HG02970 (cell line): ENCODE measurements at regions not wholly inside any gene's neighbourhood (a gene's known extent, or its start where the extent isn't known, plus 50 kb on each side); places are given as distances from the start of the nearest gene placed in this dataset.

Source experiments
- ATAC-seq: cut with Tn5 transposase; IDR thresholded peaks from one replicate; pipeline ENCODE4 v1.9.1; 2021; ENCODE audit warnings: mild to moderate bottlenecking, moderate library complexity, moderate number of reproducible peaks; ENCODE audit not compliant: unreplicated experiment, low FRiP score

DNA sequence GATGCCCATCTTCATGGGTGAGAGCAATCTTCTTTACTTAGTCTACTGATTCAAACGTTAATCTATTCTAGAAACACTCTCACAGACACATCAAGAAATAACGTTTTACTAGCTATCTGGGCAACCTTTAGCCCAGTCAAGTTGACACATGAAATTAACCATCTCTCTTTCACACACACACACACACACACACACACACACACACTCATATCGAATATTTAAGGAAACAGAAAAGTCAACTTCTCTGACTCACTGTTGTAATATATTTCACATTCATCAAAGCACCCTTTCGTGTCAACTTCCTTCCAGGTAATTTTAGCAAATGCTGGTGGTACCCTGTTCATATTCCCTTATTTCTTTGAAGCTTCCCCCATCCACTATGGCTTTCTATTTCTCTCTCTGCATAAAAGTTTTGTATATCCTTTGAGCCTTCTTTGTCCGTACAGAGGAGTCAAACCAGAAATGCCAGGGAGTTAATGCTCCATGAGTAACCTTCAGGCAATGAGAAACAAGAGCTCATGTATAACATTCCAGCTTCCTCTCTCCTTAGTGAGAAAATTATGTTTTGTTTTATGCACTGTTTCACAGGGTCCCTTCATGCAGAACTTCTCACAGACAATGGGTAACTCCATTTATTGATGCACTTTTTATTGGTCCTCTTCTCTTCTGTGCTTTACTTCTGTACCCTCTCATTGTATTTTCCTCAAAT, 335.5 kb upstream of the CBLB start:
- ATAC-seq, result no peak

- no peak for ATAC-seq
Observed at GRCh38 chr3:106206146-106206545, 337.3 kb upstream of the CBLB start.

DNA sequence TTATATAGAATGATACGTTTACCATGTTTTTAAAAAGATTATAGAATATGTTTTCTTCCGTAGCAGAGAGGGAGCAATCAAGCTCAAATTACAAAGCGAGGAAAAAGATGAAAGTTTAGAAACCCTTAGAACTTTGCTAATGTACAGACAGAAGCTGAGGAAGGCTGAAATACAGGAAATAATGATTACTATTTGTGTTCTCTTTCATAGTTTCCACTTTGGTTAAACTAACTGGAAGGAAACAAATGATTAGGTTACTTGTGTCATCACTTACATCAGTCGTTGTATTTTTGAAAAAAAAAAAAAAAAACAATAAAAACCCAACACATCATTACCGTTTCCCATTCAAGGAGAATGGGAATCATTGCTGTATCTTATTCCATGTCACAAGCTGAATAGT, 337.8 kb upstream of the CBLB start:
- ATAC-seq, result no peak

DNA sequence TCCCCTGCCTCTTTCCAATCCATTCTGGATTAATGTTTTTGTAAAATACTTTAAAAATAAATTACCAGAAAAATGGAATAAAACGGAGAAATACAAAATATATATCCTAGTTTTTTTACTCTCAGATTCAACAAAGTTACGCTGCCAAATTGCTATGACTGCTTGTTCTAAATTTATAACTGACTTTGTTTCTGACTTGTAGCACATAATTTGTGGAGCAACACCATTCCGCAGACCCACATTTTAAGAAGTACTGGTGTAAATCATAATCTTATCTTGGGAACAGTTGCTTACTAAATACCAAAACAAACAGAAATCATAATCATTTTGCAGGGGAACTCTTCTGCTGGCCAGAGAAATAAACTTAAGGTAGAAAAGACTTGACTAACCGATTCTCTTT, 339.4 kb upstream of the CBLB start:
- ATAC-seq, result no peak

DNA sequence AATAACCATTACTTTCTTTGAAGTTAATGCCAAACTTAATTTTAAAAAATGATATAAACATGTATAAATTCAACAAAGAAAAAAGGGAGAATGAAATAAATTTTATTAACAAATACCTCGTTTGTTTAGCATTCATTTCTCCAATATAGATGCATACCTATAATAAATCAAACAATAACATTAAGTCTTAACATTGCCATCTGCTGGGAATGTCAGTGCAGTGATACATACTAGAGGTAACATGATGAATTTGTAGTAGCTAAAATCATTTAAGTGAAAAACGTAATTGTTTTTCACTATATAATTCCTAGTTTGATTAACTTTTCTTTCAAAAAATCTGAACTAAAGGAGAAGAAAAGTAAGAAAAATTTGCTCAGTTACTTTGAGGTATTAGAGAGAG, 340.2 kb upstream of the CBLB start:
- no peak for ATAC-seq

GRCh38 chr3:106209482-106209881, 340.7 kb upstream of the CBLB start:
- no peak for ATAC-seq

DNA sequence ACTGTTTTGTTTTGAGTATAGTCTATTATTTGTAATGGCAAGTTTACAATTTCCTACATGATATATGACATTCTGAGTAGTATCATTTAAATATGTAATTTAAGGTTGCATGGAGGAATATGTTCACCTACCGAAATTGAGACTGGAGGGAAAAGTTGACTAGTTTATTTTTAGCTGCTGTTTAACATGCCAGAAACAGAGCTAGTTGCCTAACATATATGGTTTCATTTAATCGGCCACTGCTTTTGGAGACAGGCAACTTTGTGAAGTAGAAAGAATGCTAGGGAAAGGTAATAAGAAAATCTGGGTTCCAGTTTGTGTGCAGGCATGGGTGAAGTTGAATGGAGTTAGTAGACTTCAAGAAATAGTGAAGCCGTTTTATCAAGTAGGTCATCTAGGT, 342.1 kb upstream of the CBLB start:
- no peak for ATAC-seq

- no peak for ATAC-seq
Observed at GRCh38 chr3:106212665-106213222, 343.9 kb upstream of the CBLB start.

- no peak for ATAC-seq
Observed at GRCh38 chr3:106213954-106214353, 345.1 kb upstream of the CBLB start.

GRCh38 chr3:106214641-106215040, 345.8 kb upstream of the CBLB start:
- no peak for ATAC-seq

- ATAC-seq, result no peak
Observed at GRCh38 chr3:106215047-106215446, 346.2 kb upstream of the CBLB start.

- ATAC-seq, result no peak
Observed at GRCh38 chr3:106217745-106218144, 348.9 kb upstream of the CBLB start.

DNA sequence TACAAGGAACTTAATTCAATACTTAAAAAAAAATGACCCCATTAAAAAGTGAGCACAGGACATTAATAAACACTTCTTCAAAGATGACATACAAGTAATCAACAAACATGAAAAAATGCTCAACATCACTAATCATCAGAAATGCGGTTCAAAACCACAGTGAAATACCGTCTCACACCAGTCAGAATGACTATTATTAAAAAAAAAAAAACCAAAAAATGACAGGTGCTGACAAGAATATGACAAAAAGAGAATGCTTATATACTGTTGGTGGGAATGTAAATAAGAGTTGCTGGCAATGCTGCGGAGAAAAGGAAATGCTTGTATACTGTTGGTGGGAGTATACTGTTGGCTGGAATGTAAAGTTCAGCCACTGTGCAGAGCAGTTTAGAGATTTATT, 358.3 kb upstream of the CBLB start:
- no peak for ATAC-seq

GRCh38 chr3:106228271-106228670, 359.5 kb upstream of the CBLB start:
- ATAC-seq, result no peak

DNA sequence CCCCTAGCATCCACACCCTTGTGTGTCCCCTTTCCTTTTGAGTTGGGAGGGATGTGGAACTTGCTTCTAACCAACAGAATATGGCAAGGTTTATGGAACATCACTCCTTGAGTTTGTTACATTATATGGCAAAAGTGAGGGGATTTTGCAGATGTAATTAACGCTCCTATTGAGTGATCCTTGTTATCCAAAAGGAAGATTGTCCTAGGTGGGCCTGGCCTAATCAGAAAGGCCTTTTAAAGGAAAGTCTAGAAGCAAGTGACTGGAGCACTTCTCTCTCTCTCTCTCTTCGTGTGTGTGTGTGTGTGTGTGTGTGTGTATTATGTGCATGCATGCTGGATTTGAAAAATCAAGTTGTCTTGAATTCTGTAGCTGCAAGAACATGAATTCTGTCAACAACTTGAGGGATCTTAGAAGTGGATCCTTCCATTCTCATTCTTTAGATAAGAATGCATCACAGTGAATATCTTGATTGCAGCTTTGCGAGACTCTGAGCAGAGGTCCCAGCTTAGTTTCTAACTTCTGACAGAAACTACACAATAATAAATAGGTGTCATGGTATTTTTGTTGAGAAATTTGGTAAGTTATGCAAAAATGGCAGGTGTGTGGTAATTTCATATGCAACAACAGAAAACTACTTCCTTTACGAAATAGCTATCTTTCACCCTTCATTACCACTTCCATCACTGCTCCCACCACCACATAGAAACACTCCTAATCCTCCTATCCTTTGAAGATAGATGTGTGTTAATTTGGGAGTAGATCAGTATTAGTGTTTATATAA, 360.9 kb upstream of the CBLB start:
- ATAC-seq, result no peak

GRCh38 chr3:106231086-106231485, 362.3 kb upstream of the CBLB start:
- ATAC-seq, result no peak

DNA sequence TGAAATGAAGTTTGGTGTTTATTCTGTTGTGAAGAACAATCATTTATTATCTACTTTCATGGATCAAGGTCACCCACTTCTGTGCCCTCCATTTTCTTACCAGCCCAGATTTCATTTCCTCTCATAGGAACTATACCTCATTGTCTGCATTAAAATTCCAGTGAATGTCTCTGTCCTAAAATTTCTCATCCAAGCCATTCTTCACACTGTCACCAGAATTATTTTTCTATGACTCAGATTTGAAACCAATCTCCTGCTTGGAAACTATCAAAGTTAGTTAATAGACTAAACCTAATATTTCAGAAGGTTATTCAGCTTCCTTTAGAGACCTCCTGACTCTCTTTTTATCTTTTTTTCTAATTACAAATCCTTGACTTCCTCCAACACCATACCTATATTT, 364.1 kb upstream of the CBLB start:
- no peak for ATAC-seq

DNA sequence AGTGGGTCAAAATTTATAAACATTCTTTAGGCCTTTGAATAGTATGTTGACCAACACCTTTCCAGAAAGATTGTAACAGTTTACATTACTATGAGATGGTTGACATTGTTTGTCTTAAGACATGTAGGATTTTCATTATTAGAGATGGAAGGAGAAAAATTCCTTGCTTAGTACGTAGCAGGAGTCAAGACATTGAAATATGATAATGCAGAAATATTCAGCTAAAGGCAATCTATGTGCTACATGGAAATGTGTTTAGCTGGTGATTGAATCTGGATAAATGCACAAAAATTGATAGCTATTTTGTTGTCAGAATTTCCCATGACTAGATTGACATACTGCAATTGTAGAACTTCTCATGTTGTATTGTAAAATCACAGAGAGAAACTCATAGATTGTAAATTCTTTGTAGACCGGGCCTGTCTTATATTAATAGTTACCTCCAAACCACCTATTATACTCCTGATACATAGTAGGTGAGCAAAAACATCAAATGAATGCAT, 370.4 kb upstream of the CBLB start:
- ATAC-seq, result no peak

GRCh38 chr3:106241593-106241992, 372.8 kb upstream of the CBLB start:
- no peak for ATAC-seq

- no peak for ATAC-seq
Observed at GRCh38 chr3:106242781-106243180, 374.0 kb upstream of the CBLB start.

DNA sequence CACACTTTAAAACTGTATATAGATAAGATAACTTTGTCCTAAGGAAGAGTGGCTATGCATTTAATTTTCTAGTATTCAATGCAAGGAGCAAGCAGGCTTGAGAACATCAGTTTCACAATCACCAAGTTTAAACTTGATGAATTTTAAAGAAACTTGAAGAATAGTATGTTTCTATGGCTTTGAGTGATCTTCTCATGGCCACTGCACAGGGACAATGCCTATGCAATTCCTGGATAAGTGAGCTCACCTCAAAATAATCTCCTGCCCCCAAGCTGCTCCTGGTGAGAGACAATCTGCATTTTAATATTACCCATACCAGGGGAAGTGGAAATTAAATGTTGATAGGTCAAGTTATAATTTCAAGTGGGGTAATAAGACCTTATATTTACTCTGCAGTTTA, 376.6 kb upstream of the CBLB start:
- no peak for ATAC-seq
